ENCODE measurements at regions not wholly inside any gene's neighbourhood (a gene's known extent, or its start where the extent isn't known, plus 50 kb on each side); places are given as distances from the start of the nearest gene placed in this dataset.

GRCh38 chr2:2739231-2739795 lies 408.2 kb upstream of the MYT1L start:
- DNase-seq: no peak
- POLR2A ChIA-PET: no interaction called here
- Mint-ChIP-seq H3K36me3 (no peaks in the 10 kb centered on the region), H3K27me3 (no peaks in the 10 kb centered on the region), H3K9me3 (peaks cover 5% of the 10 kb centered on the region), H3K4me1 (ENCODE audit: low read depth) (no peaks in the 10 kb centered on the region), H3K27ac (no peak overlapping the region), H3K4me3 (no peak overlapping the region)
- intact Hi-C loops (cut with micrococcal nuclease): no loop called here
- CTCF ChIA-PET: no interaction called here

GRCh38 chr2:2738684-2739083 lies 407.6 kb upstream of the MYT1L start:
- POLR2A ChIA-PET: no interaction called here
- intact Hi-C loops (cut with micrococcal nuclease): no loop called here
- H3K36me3 Mint-ChIP-seq: no peaks in the 10 kb centered on the region
- CTCF ChIA-PET: no interaction called here
- H3K4me3 Mint-ChIP-seq: no peak overlapping the region
- no peak for DNase-seq
- peaks cover 5% of the 10 kb centered on the region for H3K9me3 Mint-ChIP-seq
- no peaks in the 10 kb centered on the region for H3K4me1 Mint-ChIP-seq (ENCODE audit: low read depth)
- H3K27me3 Mint-ChIP-seq: no peaks in the 10 kb centered on the region
- H3K27ac Mint-ChIP-seq: no peak overlapping the region

- Mint-ChIP-seq H3K27me3 (no peaks in the 10 kb centered on the region), H3K36me3 (no peaks in the 10 kb centered on the region), H3K4me3 (no peak overlapping the region), H3K27ac (no peak overlapping the region), H3K9me3 (peaks cover 5% of the 10 kb centered on the region), H3K4me1 (ENCODE audit: low read depth) (no peaks in the 10 kb centered on the region)
- DNase-seq: no peak
- ChIA-PET CTCF (no interaction called here), POLR2A (no interaction called here)
- intact Hi-C loops (cut with micrococcal nuclease): no loop called here
Measured at GRCh38 chr2:2738276-2738675, 407.2 kb upstream of the MYT1L start.

- Mint-ChIP-seq H3K36me3 (no peaks in the 10 kb centered on the region), H3K4me1 (ENCODE audit: low read depth) (no peaks in the 10 kb centered on the region), H3K27ac (no peak overlapping the region), H3K27me3 (no peaks in the 10 kb centered on the region), H3K9me3 (peaks cover 3% of the 10 kb centered on the region), H3K4me3 (no peak overlapping the region)
- intact Hi-C loops (cut with micrococcal nuclease): no loop called here
- ChIA-PET POLR2A (no interaction called here), CTCF (no interaction called here)
- DNase-seq: no peak
Measured at GRCh38 chr2:2735041-2735440, 404.0 kb upstream of the MYT1L start.

GRCh38 chr2:2734308-2734707 lies 403.2 kb upstream of the MYT1L start:
- ChIA-PET POLR2A (no interaction called here), CTCF (no interaction called here)
- Mint-ChIP-seq H3K36me3 (no peaks in the 10 kb centered on the region), H3K4me3 (no peak overlapping the region), H3K27me3 (no peaks in the 10 kb centered on the region), H3K9me3 (no peaks in the 10 kb centered on the region), H3K27ac (no peak overlapping the region), H3K4me1 (ENCODE audit: low read depth) (no peaks in the 10 kb centered on the region)
- intact Hi-C loops (cut with micrococcal nuclease): no loop called here
- no peak for DNase-seq

GRCh38 chr2:2733818-2734217 lies 402.7 kb upstream of the MYT1L start:
- DNase-seq: no peak
- Mint-ChIP-seq H3K9me3 (no peaks in the 10 kb centered on the region), H3K36me3 (no peaks in the 10 kb centered on the region), H3K27ac (no peak overlapping the region), H3K27me3 (no peaks in the 10 kb centered on the region), H3K4me3 (no peak overlapping the region), H3K4me1 (ENCODE audit: low read depth) (no peaks in the 10 kb centered on the region)
- CTCF ChIA-PET: no interaction called here
- intact Hi-C loops (cut with micrococcal nuclease): no loop called here
- POLR2A ChIA-PET: no interaction called here

- Mint-ChIP-seq H3K4me1 (ENCODE audit: low read depth) (no peaks in the 10 kb centered on the region), H3K9me3 (no peaks in the 10 kb centered on the region), H3K4me3 (no peak overlapping the region), H3K36me3 (no peaks in the 10 kb centered on the region), H3K27ac (no peak overlapping the region), H3K27me3 (peaks cover 1% of the 10 kb centered on the region)
- DNase-seq: no peak
- intact Hi-C loops (cut with micrococcal nuclease): no loop called here
- POLR2A ChIA-PET: no interaction called here
- CTCF ChIA-PET: no interaction called here
Measured at GRCh38 chr2:2732331-2733119, 401.4 kb upstream of the MYT1L start.

- no peaks in the 10 kb centered on the region for H3K36me3 Mint-ChIP-seq
- H3K4me1 Mint-ChIP-seq (ENCODE audit: low read depth): no peaks in the 10 kb centered on the region
- no peak overlapping the region for H3K4me3 Mint-ChIP-seq
- no peaks in the 10 kb centered on the region for H3K9me3 Mint-ChIP-seq
- H3K27me3 Mint-ChIP-seq: peaks cover 1% of the 10 kb centered on the region
- intact Hi-C loops (cut with micrococcal nuclease): no loop called here
- CTCF ChIA-PET: interaction anchor here (0.5 kb wide), 1 partner anchor 1227 kb away, joined by 3 read pairs; no protein-coding TSS in a partner anchor
- POLR2A ChIA-PET: no interaction called here
- no peak overlapping the region for H3K27ac Mint-ChIP-seq
- DNase-seq: no peak
Measured at GRCh38 chr2:2731816-2732284, 400.8 kb upstream of the MYT1L start.

- Mint-ChIP-seq H3K36me3 (no peaks in the 10 kb centered on the region), H3K4me3 (no peak overlapping the region), H3K9me3 (no peaks in the 10 kb centered on the region), H3K27me3 (peaks cover 6% of the 10 kb centered on the region), H3K4me1 (ENCODE audit: low read depth) (no peaks in the 10 kb centered on the region), H3K27ac (no peak overlapping the region)
- CTCF ChIA-PET: interaction anchor here (0.5 kb wide), 1 partner anchor 1228 kb away, joined by 3 read pairs; no protein-coding TSS in a partner anchor
- no peak for DNase-seq
- POLR2A ChIA-PET: no interaction called here
- intact Hi-C loops (cut with micrococcal nuclease): no loop called here
Measured at GRCh38 chr2:2731101-2731815, 400.2 kb upstream of the MYT1L start.

- Mint-ChIP-seq H3K27me3 (peaks cover 6% of the 10 kb centered on the region), H3K27ac (no peak overlapping the region), H3K9me3 (no peaks in the 10 kb centered on the region), H3K4me1 (ENCODE audit: low read depth) (no peaks in the 10 kb centered on the region), H3K36me3 (no peaks in the 10 kb centered on the region), H3K4me3 (no peak overlapping the region)
- POLR2A ChIA-PET: interaction anchor here (0.6 kb wide), 1 partner anchor 927 kb away, joined by 3 read pairs; no protein-coding TSS in a partner anchor
- CTCF ChIA-PET: no interaction called here
- DNase-seq: no peak
- intact Hi-C loops (cut with micrococcal nuclease): no loop called here
Measured at GRCh38 chr2:2730301-2730833, 399.3 kb upstream of the MYT1L start.

GRCh38 chr2:2729246-2729645 lies 398.2 kb upstream of the MYT1L start:
- CTCF ChIA-PET: no interaction called here
- no peaks in the 10 kb centered on the region for H3K36me3 Mint-ChIP-seq
- intact Hi-C loops (cut with micrococcal nuclease): no loop called here
- DNase-seq: no peak
- H3K9me3 Mint-ChIP-seq: no peaks in the 10 kb centered on the region
- H3K4me3 Mint-ChIP-seq: no peak overlapping the region
- POLR2A ChIA-PET: no interaction called here
- H3K27ac Mint-ChIP-seq: no peak overlapping the region
- H3K4me1 Mint-ChIP-seq (ENCODE audit: low read depth): no peaks in the 10 kb centered on the region
- peaks cover 6% of the 10 kb centered on the region for H3K27me3 Mint-ChIP-seq

- no peak for DNase-seq
- Mint-ChIP-seq H3K27ac (no peak overlapping the region), H3K36me3 (no peaks in the 10 kb centered on the region), H3K27me3 (peaks cover 6% of the 10 kb centered on the region), H3K4me1 (ENCODE audit: low read depth) (no peaks in the 10 kb centered on the region), H3K4me3 (no peak overlapping the region), H3K9me3 (no peaks in the 10 kb centered on the region)
- ChIA-PET POLR2A (no interaction called here), CTCF (no interaction called here)
- intact Hi-C loops (cut with micrococcal nuclease): no loop called here
Measured at GRCh38 chr2:2728635-2729034, 397.6 kb upstream of the MYT1L start.

All from activated CD4-positive, alpha-beta memory T cell treated with anti-CD3 and anti-CD28 coated beads for 36 hours (primary cell).